Ovary (tissue), 7 donors: ENCODE measurements at regions not wholly inside any gene's neighbourhood (a gene's known extent, or its start where the extent isn't known, plus 50 kb on each side); places are given as distances from the start of the nearest gene placed in this dataset.
"Not testable (repeated sequence)": the region's sequence is repeated elsewhere in the genome, so short reads cannot be mapped to it uniquely, and the experiment has no call there.

Experiments used
- DNase-seq, 5 donors: peaks; one replicate each; pipeline ENCODE4 v3.0.0-alpha.2; 2019 to 2020
- H3K27ac ChIP-seq, 2 donors: fragments of 200-600 bp; one replicate each; pipeline versions ENCODE4 v1.5.1 to v1.8.0; 2019 to 2022
- H3K27me3 ChIP-seq: fragments of 200-600 bp; one replicate; pipeline ENCODE4 v1.8.0; 2022
- H3K36me3 ChIP-seq: fragments of 200-600 bp; sonication (generic); one replicate; pipeline ENCODE4 v1.5.1; 2019
- H3K4me1 ChIP-seq: one replicate; pipeline ENCODE4 v1.8.1; 2013; ENCODE audit warnings: mild to moderate bottlenecking, moderate library complexity; ENCODE audit not compliant: insufficient read depth
- H3K4me3 ChIP-seq: fragments of 200-600 bp; sonication (generic); one replicate; pipeline ENCODE4 v1.5.1; 2017
- H3K9me3 ChIP-seq, 2 donors: fragments of 200-600 bp in 1 of 2; sonication (generic) in 1 of 2; one replicate each; pipeline versions ENCODE4 v1.5.1 to v1.8.1; 2013 to 2019; ENCODE audit warnings: mild to moderate bottlenecking in 1 of 2, moderate library complexity in 1 of 2
- EP300 ChIP-seq: sonication (generic); formaldehyde crosslinking; IDR thresholded peaks from one replicate; pipeline ENCODE4 v1.6.1; 2017; ENCODE audit warnings: antibody characterized with exemption
- POLR2A ChIP-seq: fragments of 450-650 bp; IDR thresholded peaks from one replicate; pipeline ENCODE4 v1.6.1; 2017; ENCODE audit warnings: antibody characterized with exemption, mild to moderate bottlenecking, moderate library complexity
- WGBS, 3 donors: extraction: QIAGEN DNeasy Blood & Tissue Kit in 1 of 3; methylation state at CpG; one replicate each; pipeline versions ENCODE4 v1.1.5 to v1.1.7; 2013 to 2017; 5-methylcytosine and 5-hydroxymethylcytosine counted together
- intact Hi-C, 4 donors: fragments of 100-400 bp; cut with DNase I; formaldehyde crosslinking; loops; one replicate each; pipeline versions ENCODE4 v1.11.0 to v1.15.1; 2022 to 2023
- TF ChIP-seq, protein P1 (sequence below), 3 donors: fragments of 450-650 bp in 2 of 3; fragments of 200-600 bp in 1 of 3; IDR thresholded peaks; one replicate each; pipeline versions ENCODE4 v1.5.1 to v1.8.0; 2016 to 2022; ENCODE audit warnings: antibody characterized with exemption in 3 of 3, mild to moderate bottlenecking in 1 of 3
- donor health status: DM: no; HTN: no; CAD: no; lungs with moderate emphysema.
- donor health status: DM: no; HTN: no; CAD: no.
- donor health status: Bipolar disorder and iron deficiency.
- donor health status: DM: no; HTN: no; CAD: no.
- donor health status: DM: yes; HTN: yes; CAD: no.

- no peaks in the 10 kb centered on the region for H3K4me1 ChIP-seq
- WGBS, 3 donors: 93 to 97% (median 96%) methylated on average over 1 of the region's 1 CpG
Observed at GRCh38 chr5:54398191-54398590, 57.3 kb upstream of the HSPB3 start.

GRCh38 chr5:54397420-54397819 lies 58.1 kb upstream of the HSPB3 start:
- Histone ChIP-seq H3K9me3 (no peaks in the 10 kb centered on the region), H3K4me3 (no peak overlapping the region), H3K27me3 (no peaks in the 10 kb centered on the region), H3K27ac (no peak overlapping the region), H3K36me3 (no peaks in the 10 kb centered on the region), H3K4me1 (no peaks in the 10 kb centered on the region)
- TF ChIP-seq POLR2A: no peak
- no peak for TF ChIP-seq EP300
- intact Hi-C loops: no loop called here
- WGBS, 3 donors: 97 to 98% (median 97%) methylated on average over 1 of the region's 1 CpG
- no peak for DNase-seq

More at GRCh38 chr5:54398191-54398590, 57.3 kb upstream of the HSPB3 start:
- Histone ChIP-seq H3K9me3 (no peaks in the 10 kb centered on the region), H3K4me3 (no peak overlapping the region), H3K36me3 (no peaks in the 10 kb centered on the region), H3K27ac (no peak overlapping the region), H3K27me3 (no peaks in the 10 kb centered on the region)
- no peak for TF ChIP-seq EP300
- TF ChIP-seq POLR2A: no peak
- TF ChIP-seq, protein P1, sequence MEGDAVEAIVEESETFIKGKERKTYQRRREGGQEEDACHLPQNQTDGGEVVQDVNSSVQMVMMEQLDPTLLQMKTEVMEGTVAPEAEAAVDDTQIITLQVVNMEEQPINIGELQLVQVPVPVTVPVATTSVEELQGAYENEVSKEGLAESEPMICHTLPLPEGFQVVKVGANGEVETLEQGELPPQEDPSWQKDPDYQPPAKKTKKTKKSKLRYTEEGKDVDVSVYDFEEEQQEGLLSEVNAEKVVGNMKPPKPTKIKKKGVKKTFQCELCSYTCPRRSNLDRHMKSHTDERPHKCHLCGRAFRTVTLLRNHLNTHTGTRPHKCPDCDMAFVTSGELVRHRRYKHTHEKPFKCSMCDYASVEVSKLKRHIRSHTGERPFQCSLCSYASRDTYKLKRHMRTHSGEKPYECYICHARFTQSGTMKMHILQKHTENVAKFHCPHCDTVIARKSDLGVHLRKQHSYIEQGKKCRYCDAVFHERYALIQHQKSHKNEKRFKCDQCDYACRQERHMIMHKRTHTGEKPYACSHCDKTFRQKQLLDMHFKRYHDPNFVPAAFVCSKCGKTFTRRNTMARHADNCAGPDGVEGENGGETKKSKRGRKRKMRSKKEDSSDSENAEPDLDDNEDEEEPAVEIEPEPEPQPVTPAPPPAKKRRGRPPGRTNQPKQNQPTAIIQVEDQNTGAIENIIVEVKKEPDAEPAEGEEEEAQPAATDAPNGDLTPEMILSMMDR (IDR thresholded peaks at IDR 0.05): no peak
- intact Hi-C loops: no loop called here
- no peak for DNase-seq

DNA sequence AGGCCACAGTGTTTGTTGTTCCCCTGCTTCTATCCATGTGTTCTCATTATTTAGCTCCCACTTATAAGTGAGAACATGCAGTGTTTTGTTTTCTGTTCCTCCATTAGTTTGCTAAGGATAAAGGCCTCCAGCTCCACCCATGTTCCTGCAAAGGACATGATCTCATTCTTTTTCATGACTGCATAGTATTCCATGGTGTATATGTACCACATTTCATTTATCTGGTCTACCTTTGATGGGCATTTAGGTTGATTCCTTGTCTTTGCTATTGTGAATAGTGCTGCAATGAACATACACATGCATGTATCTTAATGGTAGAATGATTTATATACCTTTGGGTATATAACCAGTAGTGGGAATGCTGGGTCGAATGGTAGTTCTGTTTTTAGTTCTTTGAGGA lies 62.5 kb upstream of the HSPB3 start:
- 87 to 94% (median 92%) methylated on average over 1 of the region's 1 CpG for WGBS, 3 donors
- intact Hi-C loops: not testable (repeated sequence)

DNA sequence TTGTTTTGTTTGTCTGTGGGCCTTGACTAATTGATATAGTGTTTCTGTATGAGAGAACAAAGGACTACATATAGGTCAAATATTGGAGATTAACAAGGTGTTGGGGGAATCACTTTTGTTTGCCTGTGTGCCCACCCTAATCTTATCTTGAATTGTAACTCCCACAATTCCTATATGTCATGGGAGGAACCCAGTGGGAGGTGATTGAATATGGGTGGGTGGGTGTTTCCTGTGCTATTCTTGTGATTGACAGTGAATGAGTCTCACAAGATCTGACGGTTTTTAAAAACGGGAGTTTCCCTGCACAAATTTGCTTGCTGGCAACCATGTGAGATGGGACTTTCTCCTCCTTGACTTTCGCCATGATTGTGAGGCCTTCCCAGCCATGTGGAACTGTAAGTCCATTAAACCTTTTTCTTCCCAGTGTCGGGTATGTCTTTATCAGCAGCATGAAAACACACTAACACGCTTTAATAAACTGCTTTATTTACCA lies 64.9 kb upstream of the HSPB3 start:
- H3K36me3 ChIP-seq: no peaks in the 10 kb centered on the region
- no peaks in the 10 kb centered on the region for H3K9me3 ChIP-seq
- no peak overlapping the region for H3K4me3 ChIP-seq
- H3K27me3 ChIP-seq: no peaks in the 10 kb centered on the region
- no peak for TF ChIP-seq POLR2A
- no peak for TF ChIP-seq EP300
- TF ChIP-seq, protein P1 (IDR thresholded peaks at IDR 0.05): no peak
- H3K27ac ChIP-seq: no peak overlapping the region
- no peaks in the 10 kb centered on the region for H3K4me1 ChIP-seq
- no peak for DNase-seq
- intact Hi-C loops: no loop called here
- WGBS, 3 donors: 74 to 76% (median 75%) methylated on average over 5 of the region's 5 CpGs

More for the DNA sequence above, 62.5 kb upstream of the HSPB3 start:
- not testable (repeated sequence) for H3K27ac ChIP-seq, H3K36me3 ChIP-seq, H3K27me3 ChIP-seq, H3K9me3 ChIP-seq, DNase-seq, H3K4me1 ChIP-seq, H3K4me3 ChIP-seq

DNA sequence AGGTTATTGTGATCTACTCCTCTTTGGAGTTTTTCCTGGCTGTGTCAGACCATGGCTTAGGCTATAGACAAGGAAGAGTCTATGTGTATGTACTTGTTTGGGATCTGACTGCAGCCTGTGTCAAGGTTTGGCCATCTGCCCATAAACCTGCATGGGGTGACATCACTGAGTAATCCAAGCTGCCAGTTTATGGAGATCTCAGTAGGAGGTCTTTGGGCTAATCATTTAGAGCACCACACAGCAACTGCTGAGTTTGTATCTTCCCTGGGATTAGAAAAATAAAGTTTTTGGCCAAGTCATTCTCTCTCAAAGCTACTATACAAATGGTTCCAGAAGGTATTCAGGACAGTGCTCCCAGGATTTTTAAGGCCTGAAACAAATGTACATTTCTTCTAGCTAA lies 65.5 kb upstream of the HSPB3 start:
- DNase-seq: no peak
- TF ChIP-seq, protein P1 (IDR thresholded peaks at IDR 0.05): no peak
- TF ChIP-seq EP300 (no peak), POLR2A (no peak)
- Histone ChIP-seq H3K27me3 (no peaks in the 10 kb centered on the region), H3K36me3 (no peaks in the 10 kb centered on the region), H3K9me3 (no peaks in the 10 kb centered on the region), H3K4me1 (no peaks in the 10 kb centered on the region), H3K4me3 (no peak overlapping the region), H3K27ac (no peak overlapping the region)
- intact Hi-C loops: no loop called here

DNA sequence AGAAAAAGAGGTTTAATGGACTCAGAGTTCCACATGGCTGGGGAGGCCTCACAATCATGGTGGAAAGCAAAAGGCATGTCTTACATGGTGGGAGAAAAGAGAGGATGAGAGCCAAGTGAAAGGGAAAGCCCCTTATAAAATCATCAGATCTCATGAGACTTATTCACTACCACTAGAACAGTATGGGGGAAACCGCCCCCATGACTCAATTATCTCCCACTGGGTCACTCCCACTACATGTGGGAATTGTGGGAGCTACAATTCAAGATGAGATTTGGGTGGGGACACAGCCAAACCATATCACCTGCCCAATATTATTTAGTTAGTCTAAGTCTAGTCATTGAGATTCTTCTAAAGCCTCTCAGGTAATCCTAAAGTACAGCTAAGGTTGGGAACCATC lies 66.1 kb upstream of the HSPB3 start:
- H3K9me3 ChIP-seq, H3K27me3 ChIP-seq, DNase-seq, H3K4me1 ChIP-seq, intact Hi-C loops, H3K36me3 ChIP-seq, H3K27ac ChIP-seq, H3K4me3 ChIP-seq: not testable (repeated sequence)
- WGBS, 3 donors: 93 to 100% (median 100%) methylated on average over 1 of the region's 1 CpG
